Activated CD4-positive, alpha-beta T cell treated with anti-CD3 and anti-CD28 coated beads, Interleukin-2, amount 50 U/mL, for 48 hours (primary cell): ENCODE measurements at regions not wholly inside any gene's neighbourhood (a gene's known extent, or its start where the extent isn't known, plus 50 kb on each side); places are given as distances from the start of the nearest gene placed in this dataset.

Experiments
- DNase-seq, 2 experiments: peaks; one replicate each; pipeline ENCODE4 v3.0.0-alpha.2; 2020

- no peak for DNase-seq
These were observed 269.9 kb downstream of the MEF2C start for GRCh38 chr5:88613051-88613450.

- DNase-seq = no peak
These were observed 272.4 kb downstream of the MEF2C start for GRCh38 chr5:88610586-88610985.

- no peak for DNase-seq
These were observed 275.5 kb downstream of the MEF2C start for GRCh38 chr5:88607492-88607891.

- DNase-seq = no peak
These were observed 276.4 kb downstream of the MEF2C start for GRCh38 chr5:88606626-88607025.

GRCh38 chr5:88606173-88606572 is 276.8 kb downstream of the MEF2C start:
- DNase-seq = no peak

GRCh38 chr5:88602584-88602983 is 280.4 kb downstream of the MEF2C start:
- DNase-seq = peak; percentile 24 to 36

- no peak for DNase-seq
These were observed 288.5 kb downstream of the MEF2C start for GRCh38 chr5:88594441-88594840.

GRCh38 chr5:88588609-88589008 is 294.4 kb downstream of the MEF2C start:
- DNase-seq = no peak

- no peak for DNase-seq
These were observed 299.5 kb downstream of the MEF2C start for GRCh38 chr5:88583471-88583870.

GRCh38 chr5:88558366-88558765 is 289.7 kb upstream of the TMEM161B start:
- no peak for DNase-seq

- no peak for DNase-seq
These were observed 289.2 kb upstream of the TMEM161B start for GRCh38 chr5:88557881-88558280.

GRCh38 chr5:88557131-88557530 is 288.5 kb upstream of the TMEM161B start:
- DNase-seq = no peak

- no peak for DNase-seq
These were observed 287.8 kb upstream of the TMEM161B start for GRCh38 chr5:88556406-88556805.

- DNase-seq = no peak
These were observed 287.0 kb upstream of the TMEM161B start for GRCh38 chr5:88555674-88556073.

- DNase-seq = no peak
These were observed 285.3 kb upstream of the TMEM161B start for GRCh38 chr5:88553986-88554385.

GRCh38 chr5:88553136-88553875 is 284.7 kb upstream of the TMEM161B start:
- no peak for DNase-seq

GRCh38 chr5:88552426-88552825 is 283.8 kb upstream of the TMEM161B start:
- DNase-seq = no peak

- DNase-seq = no peak
These were observed 283.2 kb upstream of the TMEM161B start for GRCh38 chr5:88551724-88552345.

GRCh38 chr5:88550736-88551135 is 282.1 kb upstream of the TMEM161B start:
- no peak for DNase-seq

GRCh38 chr5:88548136-88548805 is 279.6 kb upstream of the TMEM161B start:
- no peak for DNase-seq

- no peak for DNase-seq
These were observed 276.7 kb upstream of the TMEM161B start for GRCh38 chr5:88545338-88545737.

- DNase-seq = no peak
These were observed 276.0 kb upstream of the TMEM161B start for GRCh38 chr5:88544671-88545070.

- no peak for DNase-seq
These were observed 275.5 kb upstream of the TMEM161B start for GRCh38 chr5:88544136-88544645.

GRCh38 chr5:88542786-88543185 is 274.1 kb upstream of the TMEM161B start:
- no peak for DNase-seq
